ENCODE measurements at regions not wholly inside any gene's neighbourhood (a gene's known extent, or its start where the extent isn't known, plus 50 kb on each side); places are given as distances from the start of the nearest gene placed in this dataset.
"Not testable (repeated sequence)": the region's sequence is repeated elsewhere in the genome, so short reads cannot be mapped to it uniquely, and the experiment has no call there.

DNA sequence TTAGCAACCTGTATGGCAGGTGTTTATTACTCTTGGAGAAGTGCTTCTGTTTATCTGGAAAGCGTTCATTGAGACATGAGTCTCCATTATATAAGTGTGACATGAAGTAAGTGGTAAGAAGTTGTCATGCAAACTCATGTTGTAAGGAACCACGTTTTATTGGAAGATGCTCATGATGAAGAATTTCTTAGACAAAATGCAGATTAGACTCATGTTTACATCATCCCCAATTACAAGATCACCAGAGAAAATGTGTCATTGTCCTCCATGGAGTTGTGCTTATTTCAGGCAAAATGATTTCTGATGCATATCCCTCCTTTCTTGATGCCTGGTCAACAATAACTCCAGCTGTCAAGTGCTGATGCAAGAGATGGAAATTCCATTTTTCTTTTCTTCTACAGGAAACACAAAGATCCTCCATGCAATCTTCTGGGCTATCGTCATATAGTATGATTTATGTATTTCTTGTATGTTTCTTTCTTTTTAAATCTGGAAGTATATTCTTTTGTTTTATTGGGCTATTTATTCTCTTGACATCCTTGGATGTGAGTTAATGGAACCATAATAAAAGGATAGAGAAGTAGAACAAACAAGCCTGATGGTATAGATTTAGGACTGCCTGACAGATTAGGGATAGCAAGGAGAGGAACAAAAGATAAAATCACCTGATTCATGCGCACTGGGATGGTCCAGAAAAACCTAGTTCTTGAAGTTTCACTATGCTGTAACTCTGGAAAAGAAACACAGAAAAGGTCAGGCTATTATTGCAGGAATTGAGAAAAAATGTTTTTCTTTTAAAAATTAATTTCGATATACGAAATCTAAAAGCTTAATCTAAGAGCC lies 50.7 kb upstream of the DIAPH3 start:
- Histone ChIP-seq H3K4me3 (ENCODE audit: low read length in 2 of 2) (no peak overlapping the region), H3K9me3 (ENCODE audit: control insufficient read depth in 2 of 2, low read length in 2 of 2) (no peaks in the 10 kb centered on the region), H3K4me1 (ENCODE audit: control insufficient read depth in 2 of 2, insufficient read depth in 2 of 2, low read length in 2 of 2) (no peaks in the 10 kb centered on the region), H3K27ac (ENCODE audit: low read depth in 2 of 2, low read length in 2 of 2) (no peak overlapping the region), H3K27me3 (ENCODE audit: control insufficient read depth in 2 of 2, insufficient read depth in 2 of 2, low read length in 2 of 2) (no peaks in the 10 kb centered on the region), H3K36me3 (ENCODE audit: control insufficient read depth in 2 of 2, insufficient read depth in 2 of 2, low read length in 2 of 2) (no peaks in the 10 kb centered on the region), H3K9ac (ENCODE audit: low read depth in 1 of 2, low read length in 2 of 2) (no peak overlapping the region)

- no peaks in the 10 kb centered on the region for H3K9me3 ChIP-seq (ENCODE audit: control insufficient read depth in 2 of 2, low read length in 2 of 2)
- no peaks in the 10 kb centered on the region for H3K27me3 ChIP-seq (ENCODE audit: control insufficient read depth in 2 of 2, insufficient read depth in 2 of 2, low read length in 2 of 2)
- no peak overlapping the region for H3K9ac ChIP-seq (ENCODE audit: low read depth in 1 of 2, low read length in 2 of 2)
- H3K27ac ChIP-seq (ENCODE audit: low read depth in 2 of 2, low read length in 2 of 2), result no peak overlapping the region
- H3K4me3 ChIP-seq (ENCODE audit: low read length in 2 of 2), result no peak overlapping the region
- H3K4me1 ChIP-seq (ENCODE audit: control insufficient read depth in 2 of 2, insufficient read depth in 2 of 2, low read length in 2 of 2), result no peaks in the 10 kb centered on the region
- no peaks in the 10 kb centered on the region for H3K36me3 ChIP-seq (ENCODE audit: control insufficient read depth in 2 of 2, insufficient read depth in 2 of 2, low read length in 2 of 2)
Observed at GRCh38 chr13:60220072-60220471, 56.3 kb upstream of the DIAPH3 start.

- H3K9me3 ChIP-seq (ENCODE audit: control insufficient read depth in 2 of 2, low read length in 2 of 2), result no peaks in the 10 kb centered on the region
- no peaks in the 10 kb centered on the region for H3K27me3 ChIP-seq (ENCODE audit: control insufficient read depth in 2 of 2, insufficient read depth in 2 of 2, low read length in 2 of 2)
- no peaks in the 10 kb centered on the region for H3K36me3 ChIP-seq (ENCODE audit: control insufficient read depth in 2 of 2, insufficient read depth in 2 of 2, low read length in 2 of 2)
- H3K4me3 ChIP-seq (ENCODE audit: low read length in 2 of 2), result no peak overlapping the region
- no peaks in the 10 kb centered on the region for H3K4me1 ChIP-seq (ENCODE audit: control insufficient read depth in 2 of 2, insufficient read depth in 2 of 2, low read length in 2 of 2)
- H3K9ac ChIP-seq (ENCODE audit: low read depth in 1 of 2, low read length in 2 of 2), result no peak overlapping the region
- no peak overlapping the region for H3K27ac ChIP-seq (ENCODE audit: low read depth in 2 of 2, low read length in 2 of 2)
Observed at GRCh38 chr13:60221581-60221980, 57.9 kb upstream of the DIAPH3 start.

DNA sequence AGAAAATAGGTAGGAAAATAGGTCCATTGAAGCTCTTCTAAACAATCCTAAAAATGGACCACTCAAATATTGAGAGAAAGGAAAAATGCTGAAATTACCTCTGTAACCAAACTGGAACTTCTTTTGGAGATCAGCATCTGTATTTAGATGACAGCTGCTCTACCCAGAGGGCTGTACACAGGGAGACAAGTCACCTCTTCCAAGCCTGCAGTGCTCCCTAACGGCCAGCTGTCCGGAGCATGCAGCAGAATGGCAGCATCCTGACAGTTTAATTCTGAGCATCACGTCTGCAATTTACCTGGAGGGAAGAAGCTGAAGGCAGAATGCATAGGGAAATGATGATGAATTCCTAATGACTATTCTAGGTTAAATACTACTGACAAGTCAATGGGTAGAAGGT lies 62.8 kb upstream of the DIAPH3 start:
- Histone ChIP-seq H3K9me3 (ENCODE audit: control insufficient read depth in 2 of 2, low read length in 2 of 2) (no peaks in the 10 kb centered on the region), H3K4me1 (ENCODE audit: control insufficient read depth in 2 of 2, insufficient read depth in 2 of 2, low read length in 2 of 2) (no peaks in the 10 kb centered on the region), H3K9ac (ENCODE audit: low read depth in 1 of 2, low read length in 2 of 2) (no peak overlapping the region), H3K4me3 (ENCODE audit: low read length in 2 of 2) (no peak overlapping the region), H3K27ac (ENCODE audit: low read depth in 2 of 2, low read length in 2 of 2) (no peak overlapping the region), H3K36me3 (ENCODE audit: control insufficient read depth in 2 of 2, insufficient read depth in 2 of 2, low read length in 2 of 2) (no peaks in the 10 kb centered on the region), H3K27me3 (ENCODE audit: control insufficient read depth in 2 of 2, insufficient read depth in 2 of 2, low read length in 2 of 2) (no peaks in the 10 kb centered on the region)

DNA sequence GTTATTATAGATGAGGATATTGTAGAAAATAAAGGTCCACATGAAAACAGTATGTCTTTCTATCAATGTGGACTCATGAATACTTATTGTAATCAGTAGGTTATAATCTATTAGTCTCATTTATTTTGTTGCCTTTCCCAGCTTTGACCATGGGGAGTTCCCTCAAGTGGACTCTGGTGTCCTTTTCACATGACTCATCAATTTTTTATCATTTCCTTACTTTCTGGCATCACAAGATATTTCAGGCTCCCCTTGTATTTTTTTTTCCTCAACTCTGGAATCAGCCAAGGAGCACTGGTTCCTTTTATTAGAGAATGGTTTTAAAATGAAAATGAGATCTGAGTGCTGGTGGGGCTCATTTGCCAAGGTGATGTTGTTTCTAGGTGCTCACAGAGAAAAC lies 63.4 kb upstream of the DIAPH3 start:
- Histone ChIP-seq H3K27ac (ENCODE audit: low read depth in 2 of 2, low read length in 2 of 2) (no peak overlapping the region), H3K4me3 (ENCODE audit: low read length in 2 of 2) (no peak overlapping the region), H3K4me1 (ENCODE audit: control insufficient read depth in 2 of 2, insufficient read depth in 2 of 2, low read length in 2 of 2) (no peaks in the 10 kb centered on the region), H3K9ac (ENCODE audit: low read depth in 1 of 2, low read length in 2 of 2) (no peak overlapping the region), H3K9me3 (ENCODE audit: control insufficient read depth in 2 of 2, low read length in 2 of 2) (no peaks in the 10 kb centered on the region), H3K27me3 (ENCODE audit: control insufficient read depth in 2 of 2, insufficient read depth in 2 of 2, low read length in 2 of 2) (no peaks in the 10 kb centered on the region), H3K36me3 (ENCODE audit: control insufficient read depth in 2 of 2, insufficient read depth in 2 of 2, low read length in 2 of 2) (no peaks in the 10 kb centered on the region)

GRCh38 chr13:60229708-60230272 lies 66.1 kb upstream of the DIAPH3 start:
- H3K4me3 ChIP-seq (ENCODE audit: low read length in 2 of 2), result no peak overlapping the region
- no peak overlapping the region for H3K9ac ChIP-seq (ENCODE audit: low read depth in 1 of 2, low read length in 2 of 2)
- no peak overlapping the region for H3K27ac ChIP-seq (ENCODE audit: low read depth in 2 of 2, low read length in 2 of 2)
- no peaks in the 10 kb centered on the region for H3K36me3 ChIP-seq (ENCODE audit: control insufficient read depth in 2 of 2, insufficient read depth in 2 of 2, low read length in 2 of 2)
- H3K9me3 ChIP-seq (ENCODE audit: control insufficient read depth in 2 of 2, low read length in 2 of 2), result no peaks in the 10 kb centered on the region
- no peaks in the 10 kb centered on the region for H3K27me3 ChIP-seq (ENCODE audit: control insufficient read depth in 2 of 2, insufficient read depth in 2 of 2, low read length in 2 of 2)
- H3K4me1 ChIP-seq (ENCODE audit: control insufficient read depth in 2 of 2, insufficient read depth in 2 of 2, low read length in 2 of 2), result no peaks in the 10 kb centered on the region

DNA sequence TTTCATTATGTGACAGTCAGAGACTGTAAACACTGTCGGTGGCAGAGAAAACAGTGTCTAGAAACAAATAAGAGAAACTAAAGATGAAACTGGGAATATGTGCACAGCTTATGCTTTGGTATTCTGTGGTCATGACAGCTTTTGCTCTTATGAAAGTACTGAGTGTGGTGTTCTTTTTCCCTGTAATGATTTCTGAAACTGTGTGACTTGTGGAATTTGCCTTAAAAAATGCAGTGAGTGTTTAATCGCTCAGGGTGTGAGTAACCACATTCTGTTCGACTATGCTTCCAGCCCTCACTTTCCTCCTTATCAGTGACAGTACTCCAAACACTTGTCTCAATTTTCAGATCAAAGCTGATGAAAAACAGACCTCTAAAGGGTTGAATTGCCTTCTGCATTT lies 66.9 kb upstream of the DIAPH3 start:
- Histone ChIP-seq H3K9ac (ENCODE audit: low read depth in 1 of 2, low read length in 2 of 2) (no peak overlapping the region), H3K9me3 (ENCODE audit: control insufficient read depth in 2 of 2, low read length in 2 of 2) (no peaks in the 10 kb centered on the region), H3K36me3 (ENCODE audit: control insufficient read depth in 2 of 2, insufficient read depth in 2 of 2, low read length in 2 of 2) (no peaks in the 10 kb centered on the region), H3K4me3 (ENCODE audit: low read length in 2 of 2) (no peak overlapping the region), H3K27ac (ENCODE audit: low read depth in 2 of 2, low read length in 2 of 2) (no peak overlapping the region), H3K27me3 (ENCODE audit: control insufficient read depth in 2 of 2, insufficient read depth in 2 of 2, low read length in 2 of 2) (no peaks in the 10 kb centered on the region), H3K4me1 (ENCODE audit: control insufficient read depth in 2 of 2, insufficient read depth in 2 of 2, low read length in 2 of 2) (no peaks in the 10 kb centered on the region)

- H3K9ac ChIP-seq (ENCODE audit: low read depth in 1 of 2, low read length in 2 of 2), result no peak overlapping the region
- no peaks in the 10 kb centered on the region for H3K9me3 ChIP-seq (ENCODE audit: control insufficient read depth in 2 of 2, low read length in 2 of 2)
- no peaks in the 10 kb centered on the region for H3K4me1 ChIP-seq (ENCODE audit: control insufficient read depth in 2 of 2, insufficient read depth in 2 of 2, low read length in 2 of 2)
- H3K27ac ChIP-seq (ENCODE audit: low read depth in 2 of 2, low read length in 2 of 2), result no peak overlapping the region
- no peaks in the 10 kb centered on the region for H3K27me3 ChIP-seq (ENCODE audit: control insufficient read depth in 2 of 2, insufficient read depth in 2 of 2, low read length in 2 of 2)
- H3K36me3 ChIP-seq (ENCODE audit: control insufficient read depth in 2 of 2, insufficient read depth in 2 of 2, low read length in 2 of 2), result no peaks in the 10 kb centered on the region
- no peak overlapping the region for H3K4me3 ChIP-seq (ENCODE audit: low read length in 2 of 2)
Observed at GRCh38 chr13:60242043-60242595, 78.4 kb upstream of the DIAPH3 start.

- Histone ChIP-seq H3K27ac (ENCODE audit: low read depth in 2 of 2, low read length in 2 of 2) (no peak overlapping the region), H3K9ac (ENCODE audit: low read depth in 1 of 2, low read length in 2 of 2) (no peak overlapping the region), H3K9me3 (ENCODE audit: control insufficient read depth in 2 of 2, low read length in 2 of 2) (no peaks in the 10 kb centered on the region), H3K36me3 (ENCODE audit: control insufficient read depth in 2 of 2, insufficient read depth in 2 of 2, low read length in 2 of 2) (no peaks in the 10 kb centered on the region), H3K4me1 (ENCODE audit: control insufficient read depth in 2 of 2, insufficient read depth in 2 of 2, low read length in 2 of 2) (no peaks in the 10 kb centered on the region), H3K4me3 (ENCODE audit: low read length in 2 of 2) (no peak overlapping the region), H3K27me3 (ENCODE audit: control insufficient read depth in 2 of 2, insufficient read depth in 2 of 2, low read length in 2 of 2) (no peaks in the 10 kb centered on the region)
Observed at GRCh38 chr13:60244381-60244780, 80.7 kb upstream of the DIAPH3 start.

DNA sequence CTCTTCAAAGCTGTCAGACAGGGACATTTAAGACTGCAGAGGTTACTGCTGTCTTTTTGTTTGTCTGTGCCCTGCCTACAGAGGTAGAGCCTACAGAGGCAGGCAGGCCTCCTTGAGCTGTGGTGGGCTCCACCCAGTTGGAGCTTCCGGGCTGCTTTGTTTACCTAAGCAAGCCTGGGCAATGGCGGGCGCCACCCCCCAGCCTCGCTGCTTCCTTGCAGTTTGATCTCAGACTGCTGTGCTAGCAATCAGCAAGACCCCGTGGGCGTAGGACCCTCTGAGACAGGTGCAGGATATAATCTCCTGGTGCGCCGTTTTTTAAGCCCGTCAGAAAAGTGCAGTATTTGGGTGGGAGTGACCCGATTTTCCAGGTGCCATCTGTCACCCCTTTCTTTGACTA lies 87.7 kb upstream of the DIAPH3 start:
- H3K36me3 ChIP-seq (ENCODE audit: control insufficient read depth in 2 of 2, insufficient read depth in 2 of 2, low read length in 2 of 2); H3K9me3 ChIP-seq (ENCODE audit: control insufficient read depth in 2 of 2, low read length in 2 of 2); H3K4me1 ChIP-seq (ENCODE audit: control insufficient read depth in 2 of 2, insufficient read depth in 2 of 2, low read length in 2 of 2); H3K27me3 ChIP-seq (ENCODE audit: control insufficient read depth in 2 of 2, insufficient read depth in 2 of 2, low read length in 2 of 2); H3K27ac ChIP-seq (ENCODE audit: low read depth in 2 of 2, low read length in 2 of 2); H3K4me3 ChIP-seq (ENCODE audit: low read length in 2 of 2); H3K9ac ChIP-seq (ENCODE audit: low read depth in 1 of 2, low read length in 2 of 2): not testable (repeated sequence)

Data from mucosa of rectum (tissue), 2 donors.